GM23338 (cell line): ENCODE measurements at regions not wholly inside any gene's neighbourhood (a gene's known extent, or its start where the extent isn't known, plus 50 kb on each side); places are given as distances from the start of the nearest gene placed in this dataset.
A peak's percentile ranks its signal among the peaks of the same experiment; 100 is the strongest.
"Not testable (repeated sequence)": the region's sequence is repeated elsewhere in the genome, so short reads cannot be mapped to it uniquely, and the experiment has no call there.

Experiments
- ATAC-seq: fragments of 200-7000 bp; cut with Tn5 transposase; 3 replicates; pipeline ENCODE4 v1.9.1; 2020
- DNase-seq: peaks from one replicate; pipeline ENCODE4 v3.0.0-alpha.2; 2015; ENCODE audit warnings: low spot score
- H2AFZ ChIP-seq: fragments of 200-600 bp; sonication (generic); 2 replicates; pipeline ENCODE4 v1.8.0; 2016; ENCODE audit warnings: antibody characterized with exemption, mild to moderate bottlenecking, moderate library complexity
- H3F3A ChIP-seq: fragments of 200-600 bp; sonication (generic); replicated peaks from 2 replicates; pipeline ENCODE4 v1.8.0; 2017; ENCODE audit warnings: antibody characterized with exemption, mixed run types, low read depth
- H3K27ac ChIP-seq: fragments of 200-600 bp; sonication (generic); 2 replicates; pipeline ENCODE4 v1.6.1; 2016; ENCODE audit warnings: low read depth
- H3K27me3 ChIP-seq: fragments of 200-600 bp; sonication (generic); 2 replicates; pipeline ENCODE4 v1.8.0; 2016; ENCODE audit warnings: mild to moderate bottlenecking, mixed run types, moderate library complexity; ENCODE audit not compliant: insufficient read depth
- H3K36me3 ChIP-seq: fragments of 200-600 bp; sonication (generic); 2 replicates; pipeline ENCODE4 v1.8.0; 2016; ENCODE audit warnings: mild to moderate bottlenecking; ENCODE audit not compliant: insufficient read depth
- H3K4me1 ChIP-seq: fragments of 200-600 bp; sonication (generic); 2 replicates; pipeline ENCODE4 v1.8.0; 2016; ENCODE audit warnings: mild to moderate bottlenecking, moderate library complexity; ENCODE audit not compliant: insufficient read depth
- H3K4me2 ChIP-seq: fragments of 200-600 bp; sonication (generic); 2 replicates; pipeline ENCODE4 v1.7.1; 2017; ENCODE audit warnings: mixed run types
- H3K4me3 ChIP-seq: fragments of 200-600 bp; sonication (generic); 2 replicates; pipeline ENCODE4 v1.6.1; 2016; ENCODE audit warnings: mixed run types
- H3K79me2 ChIP-seq: fragments of 200-600 bp; sonication (generic); replicated peaks from 2 replicates; pipeline ENCODE4 v1.8.0; 2017; ENCODE audit warnings: mild to moderate bottlenecking; ENCODE audit not compliant: insufficient read depth
- H3K9me2 ChIP-seq: fragments of 200-600 bp; sonication (generic); 2 replicates; pipeline ENCODE4 v1.8.0; 2017; ENCODE audit not compliant: insufficient read depth
- H4K20me1 ChIP-seq: fragments of 200-600 bp; sonication (generic); replicated peaks from 2 replicates; pipeline ENCODE4 v1.8.0; 2017; ENCODE audit warnings: mild to moderate bottlenecking; ENCODE audit not compliant: insufficient read depth
- H3K27ac Mint-ChIP-seq: 2 replicates; pipeline ENCODE4 v1.8.0; 2020; ENCODE audit warnings: inconsistent platforms, mild to moderate bottlenecking, moderate library complexity, mixed read lengths
- H3K27me3 Mint-ChIP-seq: 3 replicates; pipeline ENCODE4 v1.8.0; 2022; ENCODE audit warnings: low read depth, mild to moderate bottlenecking, moderate library complexity, mixed read lengths, inconsistent platforms; ENCODE audit not compliant: insufficient read depth, poor library complexity
- H3K36me3 Mint-ChIP-seq: 3 replicates; pipeline ENCODE4 v1.8.0; 2021; ENCODE audit warnings: low read depth, mild to moderate bottlenecking, inconsistent platforms, moderate library complexity, mixed read lengths
- H3K4me1 Mint-ChIP-seq: 3 replicates; pipeline ENCODE4 v1.8.0; 2020; ENCODE audit warnings: mild to moderate bottlenecking, inconsistent platforms, mixed read lengths
- H3K4me3 Mint-ChIP-seq: 3 replicates; pipeline ENCODE4 v1.8.0; 2021; ENCODE audit warnings: moderate library complexity, mild to moderate bottlenecking, inconsistent platforms, mixed read lengths
- H3K9me3 Mint-ChIP-seq: 3 replicates; pipeline ENCODE4 v1.8.0; 2020; ENCODE audit warnings: moderate library complexity, mild to moderate bottlenecking, inconsistent platforms, mixed read lengths

GRCh38 chr15:44898890-44899651 lies 57.4 kb upstream of the TERB2 start:
- not testable (repeated sequence) for H3K36me3 ChIP-seq, H3K4me2 ChIP-seq, ATAC-seq, DNase-seq, H4K20me1 ChIP-seq, H3K27ac Mint-ChIP-seq, H3K4me1 Mint-ChIP-seq, H3K9me2 ChIP-seq, H3K4me3 ChIP-seq, H3K27me3 Mint-ChIP-seq, H3K9me3 Mint-ChIP-seq, H3K36me3 Mint-ChIP-seq, H3K79me2 ChIP-seq, H3K4me3 Mint-ChIP-seq, H2AFZ ChIP-seq, H3F3A ChIP-seq, H3K27ac ChIP-seq, H3K4me1 ChIP-seq, H3K27me3 ChIP-seq

- H3K4me2 ChIP-seq, H3K27me3 ChIP-seq, H3K27ac Mint-ChIP-seq, H2AFZ ChIP-seq, H3K79me2 ChIP-seq, H3K36me3 ChIP-seq, ATAC-seq, H3K9me3 Mint-ChIP-seq, H3K4me3 ChIP-seq, H4K20me1 ChIP-seq, H3K4me1 ChIP-seq, DNase-seq, H3K27me3 Mint-ChIP-seq, H3K9me2 ChIP-seq, H3K27ac ChIP-seq, H3K4me1 Mint-ChIP-seq, H3K4me3 Mint-ChIP-seq, H3K36me3 Mint-ChIP-seq, H3F3A ChIP-seq: not testable (repeated sequence)
Measured at GRCh38 chr15:44899775-44900174, 56.7 kb upstream of the TERB2 start.

GRCh38 chr15:44900796-44901195 lies 55.7 kb upstream of the TERB2 start:
- H4K20me1 ChIP-seq, H3K4me3 Mint-ChIP-seq, H3K36me3 ChIP-seq, H3K4me1 Mint-ChIP-seq, H3K9me2 ChIP-seq, H3K27ac ChIP-seq, H3F3A ChIP-seq, H3K9me3 Mint-ChIP-seq, H3K27me3 Mint-ChIP-seq, H3K4me1 ChIP-seq, H3K4me3 ChIP-seq, H3K79me2 ChIP-seq, H3K27me3 ChIP-seq, H3K36me3 Mint-ChIP-seq, H2AFZ ChIP-seq, ATAC-seq, H3K4me2 ChIP-seq, H3K27ac Mint-ChIP-seq: not testable (repeated sequence)
- DNase-seq: peak; percentile 2

GRCh38 chr15:44903281-44903680 lies 53.2 kb upstream of the TERB2 start:
- H3K4me1 ChIP-seq, H3K4me3 ChIP-seq, H3K36me3 ChIP-seq, H3K9me2 ChIP-seq, H3K27me3 Mint-ChIP-seq, H3K27ac Mint-ChIP-seq, H3K27ac ChIP-seq, H3K36me3 Mint-ChIP-seq, H3F3A ChIP-seq, H3K4me3 Mint-ChIP-seq, H3K9me3 Mint-ChIP-seq, H3K4me1 Mint-ChIP-seq, H2AFZ ChIP-seq, H3K4me2 ChIP-seq, DNase-seq, H3K79me2 ChIP-seq, ATAC-seq, H4K20me1 ChIP-seq, H3K27me3 ChIP-seq: not testable (repeated sequence)

GRCh38 chr15:44904651-44905340 lies 51.7 kb upstream of the TERB2 start:
- not testable (repeated sequence) for H2AFZ ChIP-seq, H3K9me3 Mint-ChIP-seq, H3K4me1 ChIP-seq, H3K4me3 Mint-ChIP-seq, H3K9me2 ChIP-seq, H3K4me1 Mint-ChIP-seq, H3K27ac ChIP-seq, H3K27ac Mint-ChIP-seq, H3K36me3 ChIP-seq, H3K36me3 Mint-ChIP-seq, H3K4me3 ChIP-seq, H3K27me3 ChIP-seq, ATAC-seq, H3K4me2 ChIP-seq, H3K27me3 Mint-ChIP-seq, H3K79me2 ChIP-seq, H4K20me1 ChIP-seq, H3F3A ChIP-seq
- DNase-seq: peak; percentile 0
